NCI-H1694 (cell line): ENCODE measurements at regions not wholly inside any gene's neighbourhood (a gene's known extent, or its start where the extent isn't known, plus 50 kb on each side); places are given as distances from the start of the nearest gene placed in this dataset.
"Not testable (repeated sequence)": the region's sequence is repeated elsewhere in the genome, so short reads cannot be mapped to it uniquely, and the experiment has no call there.

Experiments
- DNase-seq: peaks from one replicate; lab custom pipeline; 2025; lab: John Stamatoyannopoulos, UW

GRCh38 chr17:13209081-13209480 is 191.3 kb upstream of the ELAC2 start:
- no peak for DNase-seq

GRCh38 chr17:13204607-13205237 is 186.9 kb upstream of the ELAC2 start:
- DNase-seq, result no peak

GRCh38 chr17:13202835-13203234 is 185.0 kb upstream of the ELAC2 start:
- no peak for DNase-seq

GRCh38 chr17:13200671-13201070 is 182.8 kb upstream of the ELAC2 start:
- DNase-seq, result no peak

GRCh38 chr17:13199425-13199824 is 181.6 kb upstream of the ELAC2 start:
- no peak for DNase-seq

- DNase-seq, result no peak
These were observed 179.8 kb upstream of the ELAC2 start for GRCh38 chr17:13197586-13197985.

- no peak for DNase-seq
These were observed 177.1 kb upstream of the ELAC2 start for GRCh38 chr17:13194887-13195286.

GRCh38 chr17:13182854-13183253 is 165.0 kb upstream of the ELAC2 start:
- DNase-seq, result no peak

- no peak for DNase-seq
These were observed 164.6 kb upstream of the ELAC2 start for GRCh38 chr17:13182450-13182849.

- no peak for DNase-seq
These were observed 163.9 kb upstream of the ELAC2 start for GRCh38 chr17:13181683-13182082.

- DNase-seq, result no peak
These were observed 158.6 kb upstream of the ELAC2 start for GRCh38 chr17:13176436-13176835.

GRCh38 chr17:13171790-13172189 is 154.0 kb upstream of the ELAC2 start:
- DNase-seq, result no peak

GRCh38 chr17:13162361-13162760 is 144.5 kb upstream of the ELAC2 start:
- DNase-seq, result no peak

- no peak for DNase-seq
These were observed 143.0 kb upstream of the ELAC2 start for GRCh38 chr17:13160790-13161189.

- DNase-seq, result no peak
These were observed 142.5 kb upstream of the ELAC2 start for GRCh38 chr17:13160296-13160695.

GRCh38 chr17:13158494-13159240 is 140.8 kb upstream of the ELAC2 start:
- DNase-seq, result no peak

- no peak for DNase-seq
These were observed 139.8 kb upstream of the ELAC2 start for GRCh38 chr17:13157656-13158055.

GRCh38 chr17:13154930-13155329 is 137.1 kb upstream of the ELAC2 start:
- DNase-seq, result no peak

GRCh38 chr17:13154398-13154797 is 136.6 kb upstream of the ELAC2 start:
- DNase-seq, result no peak

GRCh38 chr17:13153036-13153435 is 135.2 kb upstream of the ELAC2 start:
- no peak for DNase-seq

- no peak for DNase-seq
These were observed 134.7 kb upstream of the ELAC2 start for GRCh38 chr17:13152501-13152900.

GRCh38 chr17:13150738-13151137 is 132.9 kb upstream of the ELAC2 start:
- DNase-seq, result not testable (repeated sequence)

GRCh38 chr17:13143001-13143400 is 125.2 kb upstream of the ELAC2 start:
- no peak for DNase-seq

- no peak for DNase-seq
These were observed 122.9 kb upstream of the ELAC2 start for GRCh38 chr17:13140750-13141149.
